ENCODE measurements at regions not wholly inside any gene's neighbourhood (a gene's known extent, or its start where the extent isn't known, plus 50 kb on each side); places are given as distances from the start of the nearest gene placed in this dataset.
"Not testable (repeated sequence)": the region's sequence is repeated elsewhere in the genome, so short reads cannot be mapped to it uniquely, and the experiment has no call there.

DNA sequence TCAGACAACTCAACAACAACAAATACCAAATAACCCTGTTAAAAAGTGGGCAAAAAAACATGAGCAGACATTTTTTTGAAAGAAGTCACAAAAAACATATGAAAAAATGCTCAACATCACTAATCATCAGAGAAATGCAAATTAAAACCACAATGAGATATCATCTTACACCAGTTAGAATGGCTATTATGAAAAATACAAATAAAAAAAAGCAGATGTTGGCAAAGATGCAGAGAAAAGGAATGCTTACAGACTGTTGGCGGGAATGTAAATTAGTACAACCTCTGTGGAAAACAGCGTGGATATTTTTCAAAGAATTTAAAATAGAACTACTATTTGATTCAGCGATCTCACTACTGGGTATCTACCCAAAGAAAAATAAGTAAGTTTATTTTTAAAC lies 114.0 kb downstream of the SLC38A4 start:
- H3K79me2 ChIP-seq (ENCODE audit: control insufficient read depth, insufficient read depth, low read length, unreplicated experiment): no peaks in the 10 kb centered on the region
- H3K36me3 ChIP-seq (ENCODE audit: insufficient read depth, low read length): no peaks in the 10 kb centered on the region
- no peak overlapping the region for H2AFZ ChIP-seq (ENCODE audit: low read length, unreplicated experiment)
- H3K4me3 ChIP-seq (ENCODE audit: low read depth, low read length): no peak overlapping the region
- no peak overlapping the region for H3K27ac ChIP-seq (ENCODE audit: low read depth, low read length)
- no peaks in the 10 kb centered on the region for H3K4me1 ChIP-seq (ENCODE audit: control insufficient read depth, insufficient read depth, low read length, unreplicated experiment)
- no peaks in the 10 kb centered on the region for H3K27me3 ChIP-seq (ENCODE audit: insufficient read depth, low read length)

DNA sequence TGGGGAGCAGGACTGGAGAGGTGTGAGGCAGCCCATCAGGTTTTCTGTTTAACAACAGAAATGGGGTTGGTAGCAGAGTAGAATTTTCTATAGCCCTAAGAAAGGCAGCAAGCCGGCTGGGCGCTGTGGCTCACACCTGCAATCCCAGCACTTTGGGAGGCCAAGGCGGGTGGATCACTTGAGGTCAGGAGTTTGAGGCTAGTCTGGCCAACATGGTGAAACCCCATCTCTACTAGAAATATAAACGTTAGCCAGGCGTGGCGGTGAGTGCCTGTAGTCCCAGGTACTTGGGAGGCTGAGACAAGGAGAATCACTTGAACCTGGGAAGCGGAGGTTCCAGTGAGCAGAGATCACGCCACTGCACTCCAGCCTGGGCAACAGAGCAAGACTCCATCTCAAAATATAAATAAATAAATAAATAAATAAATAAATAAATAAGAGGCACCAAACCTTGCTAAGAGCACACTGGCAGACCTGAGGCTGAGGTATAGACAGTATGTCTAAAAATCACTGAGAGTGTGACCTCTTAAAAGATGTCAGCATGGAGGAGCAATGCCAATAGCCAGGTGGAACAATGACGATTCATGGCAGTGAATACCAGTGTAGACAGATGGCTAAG lies 115.6 kb downstream of the SLC38A4 start:
- Histone ChIP-seq H3K27me3 (ENCODE audit: insufficient read depth, low read length) (no peaks in the 10 kb centered on the region), H3K36me3 (ENCODE audit: insufficient read depth, low read length) (no peaks in the 10 kb centered on the region), H3K27ac (ENCODE audit: low read depth, low read length) (no peak overlapping the region), H2AFZ (ENCODE audit: low read length, unreplicated experiment) (no peak overlapping the region), H3K4me1 (ENCODE audit: control insufficient read depth, insufficient read depth, low read length, unreplicated experiment) (no peaks in the 10 kb centered on the region), H3K4me3 (ENCODE audit: low read depth, low read length) (no peak overlapping the region), H3K79me2 (ENCODE audit: control insufficient read depth, insufficient read depth, low read length, unreplicated experiment) (no peaks in the 10 kb centered on the region)

DNA sequence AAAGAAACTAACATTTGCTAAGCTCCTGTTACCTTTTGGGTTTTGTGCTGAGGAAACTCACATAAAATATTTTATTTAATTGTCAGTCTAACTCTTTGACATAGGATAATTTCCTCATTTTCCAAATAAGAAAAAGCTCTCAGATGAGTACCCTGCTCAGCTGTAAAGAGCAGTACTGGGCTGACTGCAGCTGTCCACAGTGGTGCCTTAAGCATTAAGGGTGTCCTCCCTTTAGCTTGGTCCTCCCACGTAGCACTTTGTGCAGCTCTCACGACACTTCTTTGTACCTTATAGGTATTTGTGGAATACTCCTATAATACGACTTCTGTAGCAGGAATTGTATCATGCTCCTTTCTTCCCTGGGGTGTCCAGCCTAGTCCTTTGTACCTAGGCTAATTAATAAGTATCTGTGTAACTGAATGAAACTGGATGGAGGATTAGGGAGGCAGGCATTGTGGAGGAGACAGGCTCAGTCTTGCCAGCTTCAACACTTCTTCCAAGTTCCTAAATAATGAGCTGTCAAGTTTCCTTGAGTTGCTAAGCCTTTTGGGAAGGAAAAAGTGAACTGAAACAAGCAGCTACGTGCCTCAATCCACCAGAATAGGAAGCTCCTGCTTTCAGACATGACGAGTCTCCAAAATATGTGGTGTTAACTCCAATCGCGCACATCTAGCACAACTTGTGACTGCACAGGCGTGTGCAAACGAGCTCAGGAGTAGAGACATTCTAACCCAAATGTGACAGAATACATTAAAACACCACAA lies 123.0 kb downstream of the SLC38A4 start:
- H3K4me3 ChIP-seq (ENCODE audit: low read depth, low read length): no peak overlapping the region
- H3K36me3 ChIP-seq (ENCODE audit: insufficient read depth, low read length): no peaks in the 10 kb centered on the region
- no peaks in the 10 kb centered on the region for H3K4me1 ChIP-seq (ENCODE audit: control insufficient read depth, insufficient read depth, low read length, unreplicated experiment)
- H3K27ac ChIP-seq (ENCODE audit: low read depth, low read length): no peak overlapping the region
- no peaks in the 10 kb centered on the region for H3K27me3 ChIP-seq (ENCODE audit: insufficient read depth, low read length)
- no peak overlapping the region for H2AFZ ChIP-seq (ENCODE audit: low read length, unreplicated experiment)
- no peaks in the 10 kb centered on the region for H3K79me2 ChIP-seq (ENCODE audit: control insufficient read depth, insufficient read depth, low read length, unreplicated experiment)

DNA sequence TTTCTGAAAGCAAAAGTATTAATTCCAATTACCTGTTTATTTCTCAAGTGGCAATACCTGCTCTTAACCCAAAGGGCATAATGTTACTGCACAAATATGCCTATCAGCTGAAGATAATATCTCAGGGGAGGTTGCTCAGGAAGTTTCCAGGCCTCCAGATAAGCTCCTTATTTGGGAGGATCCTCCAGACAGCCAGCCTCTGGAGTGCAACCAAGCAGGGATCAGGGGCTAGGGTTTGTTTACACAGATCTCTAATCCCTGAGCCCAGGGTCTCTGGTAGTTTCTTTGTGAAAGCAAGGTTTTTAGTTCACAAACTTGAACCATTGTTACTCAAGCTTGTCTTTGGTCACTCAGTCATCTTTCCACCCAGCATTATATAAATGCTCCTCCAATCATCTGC lies 124.4 kb downstream of the SLC38A4 start:
- Histone ChIP-seq H3K4me1 (ENCODE audit: control insufficient read depth, insufficient read depth, low read length, unreplicated experiment) (no peaks in the 10 kb centered on the region), H2AFZ (ENCODE audit: low read length, unreplicated experiment) (no peak overlapping the region), H3K36me3 (ENCODE audit: insufficient read depth, low read length) (no peaks in the 10 kb centered on the region), H3K4me3 (ENCODE audit: low read depth, low read length) (no peak overlapping the region), H3K27ac (ENCODE audit: low read depth, low read length) (no peak overlapping the region), H3K79me2 (ENCODE audit: control insufficient read depth, insufficient read depth, low read length, unreplicated experiment) (no peaks in the 10 kb centered on the region), H3K27me3 (ENCODE audit: insufficient read depth, low read length) (no peaks in the 10 kb centered on the region)

DNA sequence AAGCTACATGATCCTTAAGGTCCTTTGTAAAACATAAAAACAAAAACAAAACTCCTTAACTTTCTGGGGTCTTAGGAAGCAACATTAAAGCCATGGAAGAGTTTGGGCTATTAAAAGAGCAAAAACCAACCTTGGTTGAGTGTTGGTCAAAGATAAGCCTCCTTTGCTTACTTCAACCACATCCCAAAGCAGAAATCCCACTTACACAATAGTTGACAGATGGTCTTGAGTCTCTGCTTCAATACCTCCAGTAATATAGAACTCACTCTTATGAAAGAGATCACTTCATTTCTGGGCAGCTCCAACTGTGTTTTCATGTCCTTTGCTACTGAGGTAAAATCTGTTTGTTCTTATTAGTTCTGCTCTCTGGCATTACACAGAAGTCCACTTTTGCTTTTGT lies 125.8 kb downstream of the SLC38A4 start:
- H3K27me3 ChIP-seq (ENCODE audit: insufficient read depth, low read length): no peaks in the 10 kb centered on the region
- H3K4me1 ChIP-seq (ENCODE audit: control insufficient read depth, insufficient read depth, low read length, unreplicated experiment): no peaks in the 10 kb centered on the region
- H3K36me3 ChIP-seq (ENCODE audit: insufficient read depth, low read length): no peaks in the 10 kb centered on the region

DNA sequence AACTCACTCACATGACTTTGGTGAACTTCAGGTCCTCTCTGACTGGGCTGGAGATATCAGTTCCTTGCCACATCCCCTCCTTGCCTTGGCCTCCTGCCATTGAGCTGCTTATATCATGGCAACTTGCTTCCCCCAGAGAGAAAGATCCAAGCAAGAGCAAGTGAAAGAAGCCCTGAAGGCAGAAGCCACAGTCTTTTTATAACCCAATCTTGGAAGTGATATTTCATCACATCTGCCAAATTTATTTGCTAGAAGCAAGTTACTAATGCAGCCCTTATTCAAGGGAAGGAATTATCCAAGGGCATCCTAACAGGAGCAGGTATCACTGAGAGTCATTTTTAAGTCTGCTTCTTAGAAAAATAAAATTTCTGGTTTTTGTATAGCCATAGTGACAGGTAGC lies 127.8 kb downstream of the SLC38A4 start:
- Histone ChIP-seq H3K79me2 (ENCODE audit: control insufficient read depth, insufficient read depth, low read length, unreplicated experiment) (no peaks in the 10 kb centered on the region), H2AFZ (ENCODE audit: low read length, unreplicated experiment) (no peak overlapping the region), H3K27me3 (ENCODE audit: insufficient read depth, low read length) (no peaks in the 10 kb centered on the region), H3K27ac (ENCODE audit: low read depth, low read length) (no peak overlapping the region), H3K4me3 (ENCODE audit: low read depth, low read length) (no peak overlapping the region), H3K4me1 (ENCODE audit: control insufficient read depth, insufficient read depth, low read length, unreplicated experiment) (no peaks in the 10 kb centered on the region), H3K36me3 (ENCODE audit: insufficient read depth, low read length) (no peaks in the 10 kb centered on the region)

More for the DNA sequence above, 125.8 kb downstream of the SLC38A4 start:
- Histone ChIP-seq H3K79me2 (ENCODE audit: control insufficient read depth, insufficient read depth, low read length, unreplicated experiment) (no peaks in the 10 kb centered on the region), H3K27ac (ENCODE audit: low read depth, low read length) (no peak overlapping the region), H2AFZ (ENCODE audit: low read length, unreplicated experiment) (no peak overlapping the region), H3K4me3 (ENCODE audit: low read depth, low read length) (no peak overlapping the region)

DNA sequence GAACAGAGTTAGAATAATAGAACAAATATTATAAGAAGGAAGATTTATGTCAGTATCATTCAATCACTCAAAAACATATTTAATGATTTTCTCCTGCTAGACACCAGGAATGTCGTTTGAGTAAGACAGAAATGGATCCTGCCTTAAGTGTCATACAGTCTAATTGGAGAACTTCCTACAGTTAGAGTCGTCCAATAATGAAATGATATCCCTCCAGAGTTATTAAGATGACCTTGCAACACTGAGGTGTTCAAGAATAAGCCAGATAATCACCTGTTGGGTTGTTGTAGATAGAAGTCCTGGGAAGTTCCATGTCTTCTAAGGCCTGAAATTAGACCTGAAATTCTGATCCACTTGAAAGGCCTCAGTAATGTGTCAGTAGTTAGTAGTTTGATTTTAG lies 132.3 kb downstream of the SLC38A4 start:
- Histone ChIP-seq H3K27ac (ENCODE audit: low read depth, low read length) (no peak overlapping the region), H3K4me1 (ENCODE audit: control insufficient read depth, insufficient read depth, low read length, unreplicated experiment) (peaks cover 9% of the 10 kb centered on the region), H3K79me2 (ENCODE audit: control insufficient read depth, insufficient read depth, low read length, unreplicated experiment) (no peaks in the 10 kb centered on the region), H3K36me3 (ENCODE audit: insufficient read depth, low read length) (no peaks in the 10 kb centered on the region), H3K4me3 (ENCODE audit: low read depth, low read length) (no peak overlapping the region), H3K27me3 (ENCODE audit: insufficient read depth, low read length) (no peaks in the 10 kb centered on the region), H2AFZ (ENCODE audit: low read length, unreplicated experiment) (no peak overlapping the region)

DNA sequence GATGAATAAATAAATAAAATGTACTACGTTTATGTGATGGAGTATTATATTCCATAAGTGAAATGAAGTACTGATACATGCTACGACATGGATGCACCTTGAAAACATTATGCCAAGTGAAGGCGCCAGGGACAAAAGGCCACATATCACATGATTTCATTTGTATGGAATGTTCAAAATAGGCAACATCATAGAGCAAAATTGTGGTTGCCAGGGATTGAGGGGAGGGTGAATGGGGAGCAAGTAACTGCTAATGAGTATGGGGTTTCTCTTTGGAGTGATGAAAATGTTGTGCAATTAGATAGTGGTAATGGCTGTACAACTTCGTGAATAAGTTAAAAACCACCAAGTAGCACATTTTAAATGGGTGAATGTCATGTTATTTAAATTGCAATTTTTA lies 132.8 kb downstream of the SLC38A4 start:
- H3K4me3 ChIP-seq (ENCODE audit: low read depth, low read length): no peak overlapping the region
- H3K36me3 ChIP-seq (ENCODE audit: insufficient read depth, low read length): no peaks in the 10 kb centered on the region
- H3K79me2 ChIP-seq (ENCODE audit: control insufficient read depth, insufficient read depth, low read length, unreplicated experiment): no peaks in the 10 kb centered on the region
- H3K4me1 ChIP-seq (ENCODE audit: control insufficient read depth, insufficient read depth, low read length, unreplicated experiment): peaks cover 9% of the 10 kb centered on the region
- no peak overlapping the region for H3K27ac ChIP-seq (ENCODE audit: low read depth, low read length)
- no peak overlapping the region for H2AFZ ChIP-seq (ENCODE audit: low read length, unreplicated experiment)
- no peaks in the 10 kb centered on the region for H3K27me3 ChIP-seq (ENCODE audit: insufficient read depth, low read length)

DNA sequence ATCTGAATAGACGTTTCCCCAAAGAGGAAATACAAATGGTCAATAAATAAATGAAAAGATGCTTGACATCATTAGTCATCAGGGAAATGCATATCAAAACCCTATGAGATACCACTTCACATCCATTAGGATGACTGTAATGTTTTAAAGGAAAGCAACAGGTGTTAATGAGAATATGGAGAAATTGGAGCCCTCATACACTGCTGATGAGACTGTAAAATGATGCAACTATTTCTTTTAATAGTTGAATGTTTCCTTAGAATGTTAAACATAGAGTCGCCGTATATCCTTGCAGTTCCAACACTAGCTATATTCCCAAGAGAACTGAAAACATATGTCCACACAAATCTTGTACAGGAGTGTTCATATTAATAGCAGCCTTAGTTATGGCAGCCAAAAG lies 133.2 kb downstream of the SLC38A4 start:
- Histone ChIP-seq H3K27me3 (ENCODE audit: insufficient read depth, low read length) (no peaks in the 10 kb centered on the region), H3K36me3 (ENCODE audit: insufficient read depth, low read length) (no peaks in the 10 kb centered on the region), H2AFZ (ENCODE audit: low read length, unreplicated experiment) (no peak overlapping the region), H3K4me1 (ENCODE audit: control insufficient read depth, insufficient read depth, low read length, unreplicated experiment) (peaks cover 9% of the 10 kb centered on the region), H3K79me2 (ENCODE audit: control insufficient read depth, insufficient read depth, low read length, unreplicated experiment) (no peaks in the 10 kb centered on the region), H3K27ac (ENCODE audit: low read depth, low read length) (no peak overlapping the region), H3K4me3 (ENCODE audit: low read depth, low read length) (no peak overlapping the region)

DNA sequence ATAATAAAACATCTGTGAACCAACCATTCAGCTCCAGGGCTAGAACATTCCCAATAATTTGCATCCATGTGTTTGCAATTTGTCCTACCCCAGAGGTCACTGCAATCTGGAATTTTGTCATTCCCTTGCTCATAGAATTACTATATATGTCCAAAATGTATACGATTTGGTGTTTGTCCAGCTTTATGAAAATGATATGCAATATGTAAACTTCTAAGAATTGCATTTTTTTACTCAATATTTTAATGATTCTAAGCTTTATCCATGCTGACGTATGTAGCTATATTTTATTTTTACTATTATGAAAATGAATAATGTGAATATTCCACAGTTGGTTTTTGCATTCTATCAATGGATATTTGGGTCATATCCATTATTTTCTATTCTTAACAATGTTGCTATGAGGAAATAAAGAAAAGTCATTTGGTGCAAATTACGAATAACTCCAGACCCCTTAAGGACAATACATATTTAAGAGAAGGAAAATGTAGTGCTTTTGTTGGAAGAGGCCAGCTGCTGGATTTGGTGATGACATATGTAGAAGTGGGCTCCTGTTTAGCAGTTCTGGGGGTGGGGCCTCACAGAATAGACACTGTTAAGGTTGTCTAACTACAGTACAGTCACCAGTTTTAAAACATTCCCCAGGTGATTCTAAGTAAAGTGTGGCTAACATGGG lies 139.4 kb downstream of the SLC38A4 start:
- Histone ChIP-seq H3K27ac (ENCODE audit: low read depth, low read length) (no peak overlapping the region), H3K36me3 (ENCODE audit: insufficient read depth, low read length) (no peaks in the 10 kb centered on the region), H3K4me1 (ENCODE audit: control insufficient read depth, insufficient read depth, low read length, unreplicated experiment) (no peaks in the 10 kb centered on the region), H3K4me3 (ENCODE audit: low read depth, low read length) (no peak overlapping the region), H2AFZ (ENCODE audit: low read length, unreplicated experiment) (no peak overlapping the region), H3K27me3 (ENCODE audit: insufficient read depth, low read length) (no peaks in the 10 kb centered on the region), H3K79me2 (ENCODE audit: control insufficient read depth, insufficient read depth, low read length, unreplicated experiment) (no peaks in the 10 kb centered on the region)

DNA sequence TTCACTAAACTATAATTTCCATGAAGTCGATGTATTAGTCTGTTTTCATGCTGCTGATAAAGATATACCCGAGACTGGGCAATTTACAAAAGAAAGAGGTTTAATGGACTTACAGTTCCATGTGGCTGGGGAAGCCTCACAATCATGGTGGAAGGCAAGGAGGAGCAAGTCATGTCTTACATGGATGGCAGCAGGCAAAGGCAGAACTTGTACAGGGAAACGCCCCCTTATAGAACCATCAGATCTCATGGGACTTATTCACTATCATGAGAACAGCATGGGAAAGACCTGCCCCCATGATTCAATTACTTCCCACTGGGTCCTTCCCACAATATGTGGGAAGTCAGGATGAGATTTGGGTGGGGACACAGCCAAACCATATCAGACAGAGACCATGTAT lies 141.6 kb downstream of the SLC38A4 start:
- not testable (repeated sequence) for H2AFZ ChIP-seq (ENCODE audit: low read length, unreplicated experiment); H3K27me3 ChIP-seq (ENCODE audit: insufficient read depth, low read length); H3K36me3 ChIP-seq (ENCODE audit: insufficient read depth, low read length); H3K4me3 ChIP-seq (ENCODE audit: low read depth, low read length); H3K4me1 ChIP-seq (ENCODE audit: control insufficient read depth, insufficient read depth, low read length, unreplicated experiment); H3K27ac ChIP-seq (ENCODE audit: low read depth, low read length); H3K79me2 ChIP-seq (ENCODE audit: control insufficient read depth, insufficient read depth, low read length, unreplicated experiment)

All from ACC112 (cell line).